ENCODE measurements at regions not wholly inside any gene's neighbourhood (a gene's known extent, or its start where the extent isn't known, plus 50 kb on each side); places are given as distances from the start of the nearest gene placed in this dataset.

GRCh38 chr3:104555728-104556127 lies 811.0 kb upstream of the ALCAM start:
- no TSS peak for BruUV-seq (replicated peaks)
- intact Hi-C loops (cut with micrococcal nuclease; ENCODE audit: unreplicated experiment): no loop called here

More at GRCh38 chr3:104555728-104556127, 811.0 kb upstream of the ALCAM start:
- TF ChIP-seq SIN3A (IDR thresholded peaks at IDR 0.05; ENCODE audit: low read depth, low read length): no peak
- TF ChIP-seq MYB (IDR thresholded peaks at IDR 0.05; ENCODE audit: borderline replicate concordance, low read depth, low read length): no peak
- no peak for TF ChIP-seq NRF1 (conservative IDR thresholded peaks at IDR 0.05; ENCODE audit: low read depth, low read length)
- TF ChIP-seq KDM1A (IDR thresholded peaks at IDR 0.05; ENCODE audit: borderline replicate concordance): no peak
- TF ChIP-seq YY1 (IDR thresholded peaks at IDR 0.05; ENCODE audit: low read depth, low read length): no peak
- no peak for TF ChIP-seq NR2F1 (conservative IDR thresholded peaks at IDR 0.05)
- TF ChIP-seq CREM (IDR thresholded peaks at IDR 0.05; ENCODE audit: low read depth): no peak
- no peak for TF ChIP-seq SPI1 (IDR thresholded peaks at IDR 0.05; ENCODE audit: borderline replicate concordance, insufficient read depth, low read depth, low read length)
- no peak for TF ChIP-seq ZNF687 (IDR thresholded peaks at IDR 0.05)
- no peak for TF ChIP-seq PBX3 (IDR thresholded peaks at IDR 0.05; ENCODE audit: insufficient replicate concordance, low read depth, low read length)
- TF ChIP-seq NFYA (IDR thresholded peaks at IDR 0.05; ENCODE audit: borderline replicate concordance, low read depth, low read length): no peak
- Histone ChIP-seq H3K4me1 (ENCODE audit: control insufficient read depth, insufficient read depth, low read length) (0 out of 2 replicates have a peak, but pooled peaks cover 2% of the 10 kb centered on the region), H3K9me3 (replicated peaks; ENCODE audit: control insufficient read depth, insufficient read depth, low read length) (no peaks in the 10 kb centered on the region), H3K27ac (ENCODE audit: control insufficient read depth, insufficient read depth) (no peak overlapping the region), H3K36me3 (ENCODE audit: control insufficient read depth in 2 of 2, insufficient read depth in 2 of 2, low read length in 1 of 2) (no peaks in the 10 kb centered on the region), H2AFZ (ENCODE audit: control insufficient read depth, low read depth, low read length) (no peak overlapping the region), H4K20me1 (ENCODE audit: control insufficient read depth, insufficient read depth) (no peaks in the 10 kb centered on the region), H3K4me3 (no peak overlapping the region), H3K9ac (ENCODE audit: control insufficient read depth, insufficient read depth, low read length) (no peak overlapping the region), H3K4me2 (ENCODE audit: control insufficient read depth, insufficient read depth) (no peak overlapping the region), H3K27me3 (replicated peaks in 1 of 2; ENCODE audit: control insufficient read depth in 2 of 2, insufficient read depth in 2 of 2, low read length in 1 of 2) (no peaks in the 10 kb centered on the region), H3K79me2 (ENCODE audit: control insufficient read depth, insufficient read depth, low read length) (no peaks in the 10 kb centered on the region)
- in situ Hi-C loops (cut with MboI): no loop called here
- ChIA-PET RAD21 (ENCODE audit: unreplicated experiment) (no interaction called here), SMC1A (ENCODE audit: uncharacterized antibody, unreplicated experiment) (interaction anchor here (1.1 kb wide), 1 partner anchor 22 kb away, joined by 4 read pairs; no protein-coding TSS in a partner anchor), POLR2A (interaction anchor here (0.6 kb wide), 1 partner anchor 63 kb away, joined by 3 read pairs; no protein-coding TSS in a partner anchor), CTCF (interaction anchor here (2.0 kb wide), 1 partner anchor 7 kb away, joined by 9 read pairs; no protein-coding TSS in a partner anchor)
- FAIRE-seq: no peak
- ATAC-seq: no peak
- 47% methylated on average over 1 of the region's 1 CpG for WGBS (ENCODE audit: insufficient coverage, insufficient replicate concordance, low lambda C conversion rate, missing lambda C conversion rate)
- no peak for DNase-seq (ENCODE audit: low read depth, low spot score)
